CD4-positive, CD25-positive, alpha-beta regulatory T cell (primary cell): ENCODE measurements at regions not wholly inside any gene's neighbourhood (a gene's known extent, or its start where the extent isn't known, plus 50 kb on each side); places are given as distances from the start of the nearest gene placed in this dataset.

Source experiments
- ATAC-seq, 2 donors: fragments of 150-1000 bp; cut with Tn5 transposase; one replicate each; pipeline ENCODE4 v1.10.0; 2021; ENCODE audit warnings: low read depth in 2 of 2, moderate number of reproducible peaks in 2 of 2, moderate library complexity in 1 of 2
- DNase-seq, 3 donors: peaks; one replicate each; pipeline versions ENCODE4 v3.0.0 to v3.0.0-alpha.2; 2012 to 2022; ENCODE audit warnings: mixed read lengths in 1 of 3
- H3K27ac ChIP-seq: one replicate; pipeline ENCODE4 v1.7.0; 2013; ENCODE audit warnings: mild to moderate bottlenecking, low read length; ENCODE audit not compliant: insufficient read depth, poor library complexity, severe bottlenecking
- H3K27me3 ChIP-seq: one replicate; pipeline ENCODE4 v1.7.0; 2013; ENCODE audit warnings: low read length; ENCODE audit not compliant: control insufficient read depth, insufficient read depth
- H3K36me3 ChIP-seq: one replicate; pipeline ENCODE4 v1.7.0; 2013; ENCODE audit warnings: mild to moderate bottlenecking, low read length, moderate library complexity; ENCODE audit not compliant: control insufficient read depth, insufficient read depth
- H3K4me1 ChIP-seq: 2 replicates; pipeline ENCODE4 v1.7.0; 2013; ENCODE audit warnings: mild to moderate bottlenecking, low read length; ENCODE audit not compliant: insufficient read depth, control insufficient read depth, poor library complexity, severe bottlenecking
- H3K4me3 ChIP-seq: one replicate; pipeline ENCODE4 v1.7.0; 2013; ENCODE audit warnings: low read depth, mild to moderate bottlenecking, low read length, moderate library complexity
- H3K9me3 ChIP-seq, 2 experiments: 1 replicate in 1 of 2; 2 replicates in 1 of 2; pipeline ENCODE4 v1.7.0; 2013; ENCODE audit warnings: low read length in 2 of 2, mild to moderate bottlenecking in 1 of 2, moderate library complexity in 1 of 2; ENCODE audit not compliant: control insufficient read depth in 2 of 2
- H3K27ac Mint-ChIP-seq, 3 donors: one replicate each; pipeline ENCODE4 v1.8.0; 2020 to 2022; ENCODE audit warnings: mild to moderate bottlenecking in 3 of 3, mixed read lengths in 3 of 3, moderate library complexity in 2 of 3
- H3K27me3 Mint-ChIP-seq: one replicate; pipeline ENCODE4 v1.8.0; 2022; ENCODE audit warnings: mild to moderate bottlenecking, mixed read lengths
- H3K36me3 Mint-ChIP-seq: one replicate; pipeline ENCODE4 v1.8.0; 2020; ENCODE audit warnings: mixed read lengths
- H3K4me1 Mint-ChIP-seq, 4 donors: one replicate each; pipeline ENCODE4 v1.8.0; 2020 to 2022; ENCODE audit warnings: mixed read lengths in 4 of 4, mild to moderate bottlenecking in 1 of 4
- H3K4me3 Mint-ChIP-seq, 4 donors: one replicate each; pipeline ENCODE4 v1.8.0; 2020 to 2022; ENCODE audit warnings: mild to moderate bottlenecking in 4 of 4, mixed read lengths in 4 of 4, moderate library complexity in 3 of 4
- H3K9me3 Mint-ChIP-seq, 7 donors: one replicate each; pipeline ENCODE4 v1.8.0; 2020 to 2022; ENCODE audit warnings: mixed read lengths in 7 of 7, mild to moderate bottlenecking in 3 of 7, moderate library complexity in 2 of 7

- peaks cover 0 to 10% (median 0%) of the 10 kb centered on the region in 7 donors for H3K9me3 Mint-ChIP-seq
- no peak overlapping the region for H3K4me3 Mint-ChIP-seq
- ATAC-seq: no peak
- H3K27ac Mint-ChIP-seq: no peak overlapping the region
- Histone ChIP-seq H3K36me3 (no peaks in the 10 kb centered on the region), H3K4me3 (no peak overlapping the region), H3K27ac (no peak overlapping the region), H3K9me3 (no peaks in the 10 kb centered on the region), H3K4me1 (no peaks in the 10 kb centered on the region), H3K27me3 (no peaks in the 10 kb centered on the region)
- no peaks in the 10 kb centered on the region for H3K27me3 Mint-ChIP-seq
- DNase-seq: no peak
- no peaks in the 10 kb centered on the region for H3K36me3 Mint-ChIP-seq
- no peaks in the 10 kb centered on the region for H3K4me1 Mint-ChIP-seq
These were observed 432.1 kb downstream of the NR2F2 start for GRCh38 chr15:96762566-96762965.

GRCh38 chr15:96764501-96764900 lies 434.0 kb downstream of the NR2F2 start:
- no peak overlapping the region for H3K27ac ChIP-seq
- no peaks in the 10 kb centered on the region for H3K36me3 Mint-ChIP-seq
- H3K9me3 Mint-ChIP-seq: peaks cover 0 to 7% (median 0%) of the 10 kb centered on the region in 7 donors
- DNase-seq (no peak), ATAC-seq (no peak)
- H3K4me3 ChIP-seq: no peak overlapping the region
- no peaks in the 10 kb centered on the region for H3K27me3 ChIP-seq
- no peaks in the 10 kb centered on the region for H3K36me3 ChIP-seq
- H3K27me3 Mint-ChIP-seq: no peaks in the 10 kb centered on the region
- H3K9me3 ChIP-seq: no peaks in the 10 kb centered on the region
- H3K4me1 Mint-ChIP-seq: no peaks in the 10 kb centered on the region
- no peak overlapping the region for H3K4me3 Mint-ChIP-seq
- no peaks in the 10 kb centered on the region for H3K4me1 ChIP-seq
- H3K27ac Mint-ChIP-seq: no peak overlapping the region

GRCh38 chr15:96764946-96765345 lies 434.4 kb downstream of the NR2F2 start:
- H3K27me3 ChIP-seq: no peaks in the 10 kb centered on the region
- peaks cover 0 to 5% (median 0%) of the 10 kb centered on the region in 7 donors for H3K9me3 Mint-ChIP-seq
- no peaks in the 10 kb centered on the region for H3K4me1 Mint-ChIP-seq
- H3K27me3 Mint-ChIP-seq: no peaks in the 10 kb centered on the region
- DNase-seq (no peak), ATAC-seq (no peak)
- no peak overlapping the region for H3K27ac Mint-ChIP-seq
- no peaks in the 10 kb centered on the region for H3K36me3 ChIP-seq
- no peaks in the 10 kb centered on the region for H3K9me3 ChIP-seq
- H3K27ac ChIP-seq: no peak overlapping the region
- no peaks in the 10 kb centered on the region for H3K4me1 ChIP-seq
- H3K4me3 ChIP-seq: no peak overlapping the region
- no peaks in the 10 kb centered on the region for H3K36me3 Mint-ChIP-seq
- H3K4me3 Mint-ChIP-seq: no peak overlapping the region

- ATAC-seq (no peak), DNase-seq (no peak)
- no peak overlapping the region for H3K4me3 Mint-ChIP-seq
- H3K36me3 Mint-ChIP-seq: no peaks in the 10 kb centered on the region
- H3K4me1 Mint-ChIP-seq: no peaks in the 10 kb centered on the region
- no peak overlapping the region for H3K4me3 ChIP-seq
- H3K27me3 ChIP-seq: no peaks in the 10 kb centered on the region
- H3K36me3 ChIP-seq: no peaks in the 10 kb centered on the region
- H3K4me1 ChIP-seq: no peaks in the 10 kb centered on the region
- no peaks in the 10 kb centered on the region for H3K27me3 Mint-ChIP-seq
- no peak overlapping the region for H3K27ac ChIP-seq
- peaks cover 0 to 9% (median 2%) of the 10 kb centered on the region in 7 donors for H3K9me3 Mint-ChIP-seq
- H3K9me3 ChIP-seq: no peaks in the 10 kb centered on the region
- H3K27ac Mint-ChIP-seq: no peak overlapping the region
These were observed 435.9 kb downstream of the NR2F2 start for GRCh38 chr15:96766366-96766765.

GRCh38 chr15:96767703-96768434 lies 437.4 kb downstream of the NR2F2 start:
- ATAC-seq: no peak
- Mint-ChIP-seq H3K4me3 (no peak overlapping the region), H3K36me3 (no peaks in the 10 kb centered on the region), H3K9me3 (peaks cover 0 to 9% (median 2%) of the 10 kb centered on the region in 7 donors), H3K4me1 (no peaks in the 10 kb centered on the region), H3K27ac (no peak overlapping the region), H3K27me3 (no peaks in the 10 kb centered on the region)
- Histone ChIP-seq H3K27me3 (no peaks in the 10 kb centered on the region), H3K36me3 (no peaks in the 10 kb centered on the region), H3K27ac (no peak overlapping the region), H3K9me3 (no peaks in the 10 kb centered on the region), H3K4me3 (no peak overlapping the region), H3K4me1 (no peaks in the 10 kb centered on the region)
- no peak for DNase-seq

GRCh38 chr15:96768435-96768789 lies 437.9 kb downstream of the NR2F2 start:
- no peaks in the 10 kb centered on the region for H3K4me1 Mint-ChIP-seq
- H3K27ac ChIP-seq: no peak overlapping the region
- peaks cover 0 to 9% (median 2%) of the 10 kb centered on the region in 7 donors for H3K9me3 Mint-ChIP-seq
- no peaks in the 10 kb centered on the region for H3K4me1 ChIP-seq
- H3K4me3 Mint-ChIP-seq: no peak overlapping the region
- no peaks in the 10 kb centered on the region for H3K9me3 ChIP-seq
- H3K27ac Mint-ChIP-seq: no peak overlapping the region
- ATAC-seq (no peak), DNase-seq (no peak)
- no peaks in the 10 kb centered on the region for H3K27me3 Mint-ChIP-seq
- H3K27me3 ChIP-seq: no peaks in the 10 kb centered on the region
- no peaks in the 10 kb centered on the region for H3K36me3 ChIP-seq
- H3K36me3 Mint-ChIP-seq: no peaks in the 10 kb centered on the region
- no peak overlapping the region for H3K4me3 ChIP-seq

GRCh38 chr15:96771035-96771434 lies 440.5 kb downstream of the NR2F2 start:
- DNase-seq (no peak), ATAC-seq (no peak)
- Mint-ChIP-seq H3K36me3 (no peaks in the 10 kb centered on the region), H3K4me1 (no peaks in the 10 kb centered on the region), H3K9me3 (peaks cover 0 to 10% (median 5%) of the 10 kb centered on the region in 7 donors), H3K4me3 (no peak overlapping the region), H3K27me3 (no peaks in the 10 kb centered on the region), H3K27ac (no peak overlapping the region)
- Histone ChIP-seq H3K27ac (no peak overlapping the region), H3K4me1 (no peaks in the 10 kb centered on the region), H3K27me3 (no peaks in the 10 kb centered on the region), H3K4me3 (no peak overlapping the region), H3K36me3 (no peaks in the 10 kb centered on the region), H3K9me3 (no peaks in the 10 kb centered on the region)

- DNase-seq (no peak), ATAC-seq (no peak)
- Histone ChIP-seq H3K4me1 (no peaks in the 10 kb centered on the region), H3K9me3 (no peaks in the 10 kb centered on the region), H3K4me3 (no peak overlapping the region), H3K27me3 (no peaks in the 10 kb centered on the region), H3K27ac (no peak overlapping the region), H3K36me3 (no peaks in the 10 kb centered on the region)
- H3K4me1 Mint-ChIP-seq: no peaks in the 10 kb centered on the region
- peaks cover 0 to 12% (median 7%) of the 10 kb centered on the region in 7 donors for H3K9me3 Mint-ChIP-seq
- no peak overlapping the region for H3K4me3 Mint-ChIP-seq
- no peaks in the 10 kb centered on the region for H3K27me3 Mint-ChIP-seq
- H3K36me3 Mint-ChIP-seq: no peaks in the 10 kb centered on the region
- H3K27ac Mint-ChIP-seq: no peak overlapping the region
These were observed 443.7 kb downstream of the NR2F2 start for GRCh38 chr15:96774216-96774615.
